ENCODE measurements at regions not wholly inside any gene's neighbourhood (a gene's known extent, or its start where the extent isn't known, plus 50 kb on each side); places are given as distances from the start of the nearest gene placed in this dataset.

GRCh38 chr10:64515970-64516699 lies 994.9 kb downstream of the REEP3 start:
- no peaks in the 10 kb centered on the region for H3K36me3 ChIP-seq (replicated peaks in 1 of 2; ENCODE audit: control insufficient read depth in 2 of 2, insufficient read depth in 2 of 2, low read length in 2 of 2)
- no peaks in the 10 kb centered on the region for H3K4me1 ChIP-seq (ENCODE audit: control insufficient read depth in 2 of 2, insufficient read depth in 1 of 2, low read depth in 1 of 2, low read length in 2 of 2)
- no peak overlapping the region for H3K4me3 ChIP-seq (ENCODE audit: low read length in 2 of 2)
- no peak overlapping the region for H3K14ac ChIP-seq (ENCODE audit: low read length)
- H3K23ac ChIP-seq (ENCODE audit: low read depth, low read length, poor library complexity): no peak overlapping the region
- H3K18ac ChIP-seq (ENCODE audit: low read length): no peak overlapping the region
- no peak overlapping the region for H2BK120ac ChIP-seq (ENCODE audit: low read depth, low read length)
- no peak overlapping the region for H4K91ac ChIP-seq (ENCODE audit: low read depth, low read length, poor library complexity)
- no peak overlapping the region for H2BK12ac ChIP-seq (ENCODE audit: low read length)
- H3K4me2 ChIP-seq (ENCODE audit: insufficient read depth, low read length, poor library complexity, severe bottlenecking): no peak overlapping the region
- H2BK15ac ChIP-seq (ENCODE audit: low read length): no peak overlapping the region
- H3K27ac ChIP-seq (replicated peaks; ENCODE audit: low read length): no peak overlapping the region
- no peak overlapping the region for H2AK5ac ChIP-seq (ENCODE audit: low read depth, low read length)
- no peak overlapping the region for H2AFZ ChIP-seq (ENCODE audit: low read length)
- no peak overlapping the region for H3K4ac ChIP-seq (ENCODE audit: low read length)
- no peak overlapping the region for H2BK5ac ChIP-seq (ENCODE audit: low read length)
- no peaks in the 10 kb centered on the region for H3K79me1 ChIP-seq (ENCODE audit: low read depth, low read length)
- no peak for DNase-seq (ENCODE audit: low spot score)
- no CpG with 5 or more reads among the region's 2 CpGs for WGBS, 2 donors (ENCODE audit: extremely low coverage in 2 of 2, insufficient read length in 2 of 2, insufficient replicate concordance in 1 of 2)
- H3K27me3 ChIP-seq (ENCODE audit: control insufficient read depth in 3 of 3, insufficient read depth in 3 of 3, low read depth in 1 of 3, low read length in 3 of 3): no peaks in the 10 kb centered on the region
- H4K8ac ChIP-seq (ENCODE audit: low read depth, low read length): no peak overlapping the region
- H3K9me3 ChIP-seq (replicated peaks in 1 of 2; ENCODE audit: control insufficient read depth in 2 of 2, insufficient read depth in 1 of 2, low read depth in 1 of 2, low read length in 2 of 2): no peaks in the 10 kb centered on the region
- no peak overlapping the region for H3K9ac ChIP-seq (ENCODE audit: low read depth, low read length, poor library complexity)

- no peak overlapping the region for H2BK120ac ChIP-seq (ENCODE audit: low read depth, low read length)
- no peak overlapping the region for H2BK15ac ChIP-seq (ENCODE audit: low read length)
- H3K79me1 ChIP-seq (ENCODE audit: low read depth, low read length): no peaks in the 10 kb centered on the region
- no peak overlapping the region for H3K4me3 ChIP-seq (ENCODE audit: low read length in 2 of 2)
- no peaks in the 10 kb centered on the region for H3K27me3 ChIP-seq (ENCODE audit: control insufficient read depth in 3 of 3, insufficient read depth in 3 of 3, low read depth in 1 of 3, low read length in 3 of 3)
- no peak for DNase-seq (ENCODE audit: low spot score)
- no peak overlapping the region for H2AK5ac ChIP-seq (ENCODE audit: low read depth, low read length)
- H3K23ac ChIP-seq (ENCODE audit: low read depth, low read length, poor library complexity): no peak overlapping the region
- H2BK12ac ChIP-seq (ENCODE audit: low read length): no peak overlapping the region
- no peak overlapping the region for H3K4me2 ChIP-seq (ENCODE audit: insufficient read depth, low read length, poor library complexity, severe bottlenecking)
- H3K27ac ChIP-seq (replicated peaks; ENCODE audit: low read length): no peak overlapping the region
- no peak overlapping the region for H3K14ac ChIP-seq (ENCODE audit: low read length)
- no peak overlapping the region for H3K9ac ChIP-seq (ENCODE audit: low read depth, low read length, poor library complexity)
- H3K36me3 ChIP-seq (replicated peaks in 1 of 2; ENCODE audit: control insufficient read depth in 2 of 2, insufficient read depth in 2 of 2, low read length in 2 of 2): no peaks in the 10 kb centered on the region
- no peaks in the 10 kb centered on the region for H3K9me3 ChIP-seq (replicated peaks in 1 of 2; ENCODE audit: control insufficient read depth in 2 of 2, insufficient read depth in 1 of 2, low read depth in 1 of 2, low read length in 2 of 2)
- WGBS, 2 donors (ENCODE audit: extremely low coverage in 2 of 2, insufficient read length in 2 of 2, insufficient replicate concordance in 1 of 2): no CpG with 5 or more reads among the region's 2 CpGs
- H3K18ac ChIP-seq (ENCODE audit: low read length): no peak overlapping the region
- no peak overlapping the region for H4K8ac ChIP-seq (ENCODE audit: low read depth, low read length)
- H2AFZ ChIP-seq (ENCODE audit: low read length): no peak overlapping the region
- no peak overlapping the region for H2BK5ac ChIP-seq (ENCODE audit: low read length)
- no peaks in the 10 kb centered on the region for H3K4me1 ChIP-seq (ENCODE audit: control insufficient read depth in 2 of 2, insufficient read depth in 1 of 2, low read depth in 1 of 2, low read length in 2 of 2)
- no peak overlapping the region for H3K4ac ChIP-seq (ENCODE audit: low read length)
- no peak overlapping the region for H4K91ac ChIP-seq (ENCODE audit: low read depth, low read length, poor library complexity)
Observed at GRCh38 chr10:64518456-64518855, 997.3 kb downstream of the REEP3 start.

GRCh38 chr10:64519427-64519826 lies 998.2 kb downstream of the REEP3 start:
- Histone ChIP-seq H2AFZ (ENCODE audit: low read length) (no peak overlapping the region), H3K4ac (ENCODE audit: low read length) (no peak overlapping the region), H3K27me3 (ENCODE audit: control insufficient read depth in 3 of 3, insufficient read depth in 3 of 3, low read depth in 1 of 3, low read length in 3 of 3) (no peaks in the 10 kb centered on the region), H3K9me3 (replicated peaks in 1 of 2; ENCODE audit: control insufficient read depth in 2 of 2, insufficient read depth in 1 of 2, low read depth in 1 of 2, low read length in 2 of 2) (no peaks in the 10 kb centered on the region), H2BK5ac (ENCODE audit: low read length) (no peak overlapping the region), H3K23ac (ENCODE audit: low read depth, low read length, poor library complexity) (no peak overlapping the region), H3K36me3 (replicated peaks in 1 of 2; ENCODE audit: control insufficient read depth in 2 of 2, insufficient read depth in 2 of 2, low read length in 2 of 2) (no peaks in the 10 kb centered on the region), H3K18ac (ENCODE audit: low read length) (no peak overlapping the region), H2AK5ac (ENCODE audit: low read depth, low read length) (no peak overlapping the region), H2BK120ac (ENCODE audit: low read depth, low read length) (no peak overlapping the region), H3K27ac (replicated peaks; ENCODE audit: low read length) (no peak overlapping the region), H3K4me3 (ENCODE audit: low read length in 2 of 2) (no peak overlapping the region), H2BK15ac (ENCODE audit: low read length) (no peak overlapping the region), H3K79me1 (ENCODE audit: low read depth, low read length) (no peaks in the 10 kb centered on the region), H3K4me2 (ENCODE audit: insufficient read depth, low read length, poor library complexity, severe bottlenecking) (no peak overlapping the region), H3K4me1 (ENCODE audit: control insufficient read depth in 2 of 2, insufficient read depth in 1 of 2, low read depth in 1 of 2, low read length in 2 of 2) (no peaks in the 10 kb centered on the region), H3K14ac (ENCODE audit: low read length) (no peak overlapping the region), H4K8ac (ENCODE audit: low read depth, low read length) (no peak overlapping the region), H2BK12ac (ENCODE audit: low read length) (no peak overlapping the region), H3K9ac (ENCODE audit: low read depth, low read length, poor library complexity) (no peak overlapping the region), H4K91ac (ENCODE audit: low read depth, low read length, poor library complexity) (no peak overlapping the region)
- no peak for DNase-seq (ENCODE audit: low spot score)
- WGBS, 2 donors (ENCODE audit: extremely low coverage in 2 of 2, insufficient read length in 2 of 2, insufficient replicate concordance in 1 of 2): no CpG with 5 or more reads among the region's 2 CpGs

GRCh38 chr10:64519831-64520230 lies 998.6 kb downstream of the REEP3 start:
- Histone ChIP-seq H3K27ac (replicated peaks; ENCODE audit: low read length) (no peak overlapping the region), H3K9me3 (replicated peaks in 1 of 2; ENCODE audit: control insufficient read depth in 2 of 2, insufficient read depth in 1 of 2, low read depth in 1 of 2, low read length in 2 of 2) (no peaks in the 10 kb centered on the region), H3K4ac (ENCODE audit: low read length) (no peak overlapping the region), H4K8ac (ENCODE audit: low read depth, low read length) (no peak overlapping the region), H2BK5ac (ENCODE audit: low read length) (no peak overlapping the region), H2AK5ac (ENCODE audit: low read depth, low read length) (no peak overlapping the region), H3K9ac (ENCODE audit: low read depth, low read length, poor library complexity) (no peak overlapping the region), H2BK120ac (ENCODE audit: low read depth, low read length) (no peak overlapping the region), H3K27me3 (ENCODE audit: control insufficient read depth in 3 of 3, insufficient read depth in 3 of 3, low read depth in 1 of 3, low read length in 3 of 3) (no peaks in the 10 kb centered on the region), H3K79me1 (ENCODE audit: low read depth, low read length) (no peaks in the 10 kb centered on the region), H4K91ac (ENCODE audit: low read depth, low read length, poor library complexity) (no peak overlapping the region), H3K14ac (ENCODE audit: low read length) (no peak overlapping the region), H2AFZ (ENCODE audit: low read length) (no peak overlapping the region), H3K23ac (ENCODE audit: low read depth, low read length, poor library complexity) (no peak overlapping the region), H3K18ac (ENCODE audit: low read length) (no peak overlapping the region), H3K36me3 (replicated peaks in 1 of 2; ENCODE audit: control insufficient read depth in 2 of 2, insufficient read depth in 2 of 2, low read length in 2 of 2) (no peaks in the 10 kb centered on the region), H3K4me2 (ENCODE audit: insufficient read depth, low read length, poor library complexity, severe bottlenecking) (no peak overlapping the region), H2BK12ac (ENCODE audit: low read length) (no peak overlapping the region), H2BK15ac (ENCODE audit: low read length) (no peak overlapping the region), H3K4me1 (ENCODE audit: control insufficient read depth in 2 of 2, insufficient read depth in 1 of 2, low read depth in 1 of 2, low read length in 2 of 2) (no peaks in the 10 kb centered on the region), H3K4me3 (ENCODE audit: low read length in 2 of 2) (no peak overlapping the region)
- no peak for DNase-seq (ENCODE audit: low spot score)
- no CpG with 5 or more reads among the region's 1 CpG for WGBS, 2 donors (ENCODE audit: extremely low coverage in 2 of 2, insufficient read length in 2 of 2, insufficient replicate concordance in 1 of 2)

Data from neuronal stem cell (in vitro differentiated cells).